Caki2 (cell line): ENCODE measurements at regions not wholly inside any gene's neighbourhood (a gene's known extent, or its start where the extent isn't known, plus 50 kb on each side); places are given as distances from the start of the nearest gene placed in this dataset.
"Not testable (repeated sequence)": the region's sequence is repeated elsewhere in the genome, so short reads cannot be mapped to it uniquely, and the experiment has no call there.

Experiments
- DNase-seq: peaks from one replicate; pipeline ENCODE4 v3.0.0-alpha.2; 2015; ENCODE audit warnings: low read depth
- in situ Hi-C: cut with HindIII; loops from 2 replicates; pipeline ENCODE4 v1.10.0; 2016; ENCODE audit warnings: low sequenced_read_pairs, low pct_unique_long_range_greater_than_20kb, mixed read lengths

GRCh38 chr9:62827957-62828907, 1638.4 kb downstream of the SPATA31A7 start:
- in situ Hi-C loops, DNase-seq: not testable (repeated sequence)

- DNase-seq, in situ Hi-C loops: not testable (repeated sequence)
Observed at GRCh38 chr9:62830829-62831459, 1641.1 kb downstream of the SPATA31A7 start.

GRCh38 chr9:62833323-62834200, 1643.7 kb downstream of the SPATA31A7 start:
- DNase-seq, in situ Hi-C loops: not testable (repeated sequence)

GRCh38 chr9:62837254-62837911, 1647.5 kb downstream of the SPATA31A7 start:
- in situ Hi-C loops, result not testable (repeated sequence)
- DNase-seq, result peak; percentile 42

GRCh38 chr9:62838024-62838718, 1648.3 kb downstream of the SPATA31A7 start:
- DNase-seq, result peak; percentile 91
- in situ Hi-C loops, result not testable (repeated sequence)

GRCh38 chr9:62839168-62839567, 1649.3 kb downstream of the SPATA31A7 start:
- DNase-seq, in situ Hi-C loops: not testable (repeated sequence)

- in situ Hi-C loops, DNase-seq: not testable (repeated sequence)
Observed at GRCh38 chr9:62843145-62843544, 1653.3 kb downstream of the SPATA31A7 start.

- DNase-seq, in situ Hi-C loops: not testable (repeated sequence)
Observed at GRCh38 chr9:62843706-62844290, 1654.0 kb downstream of the SPATA31A7 start.

GRCh38 chr9:62844681-62845185, 1654.9 kb downstream of the SPATA31A7 start:
- in situ Hi-C loops, result not testable (repeated sequence)

GRCh38 chr9:62848258-62848657, 1658.4 kb downstream of the SPATA31A7 start:
- not testable (repeated sequence) for DNase-seq

More at GRCh38 chr9:62844681-62845185, 1654.9 kb downstream of the SPATA31A7 start:
- not testable (repeated sequence) for DNase-seq

GRCh38 chr9:62849991-62850390, 1660.2 kb downstream of the SPATA31A7 start:
- DNase-seq, in situ Hi-C loops: not testable (repeated sequence)

More at GRCh38 chr9:62848258-62848657, 1658.4 kb downstream of the SPATA31A7 start:
- in situ Hi-C loops, result not testable (repeated sequence)

GRCh38 chr9:62857280-62857679, 1667.4 kb downstream of the SPATA31A7 start:
- DNase-seq, in situ Hi-C loops: not testable (repeated sequence)

GRCh38 chr9:62858240-62858639, 1668.4 kb downstream of the SPATA31A7 start:
- in situ Hi-C loops, DNase-seq: not testable (repeated sequence)

GRCh38 chr9:62860939-62861860, 1671.4 kb downstream of the SPATA31A7 start:
- DNase-seq, in situ Hi-C loops: not testable (repeated sequence)

- DNase-seq, in situ Hi-C loops: not testable (repeated sequence)
Observed at GRCh38 chr9:62862180-62862579, 1672.3 kb downstream of the SPATA31A7 start.
